ENCODE measurements at regions not wholly inside any gene's neighbourhood (a gene's known extent, or its start where the extent isn't known, plus 50 kb on each side); places are given as distances from the start of the nearest gene placed in this dataset.

- no peak for TF ChIP-seq ZBTB11 (CRISPR knock-in tag; IDR thresholded peaks at IDR 0.05)
- TF ChIP-seq, protein P1, sequence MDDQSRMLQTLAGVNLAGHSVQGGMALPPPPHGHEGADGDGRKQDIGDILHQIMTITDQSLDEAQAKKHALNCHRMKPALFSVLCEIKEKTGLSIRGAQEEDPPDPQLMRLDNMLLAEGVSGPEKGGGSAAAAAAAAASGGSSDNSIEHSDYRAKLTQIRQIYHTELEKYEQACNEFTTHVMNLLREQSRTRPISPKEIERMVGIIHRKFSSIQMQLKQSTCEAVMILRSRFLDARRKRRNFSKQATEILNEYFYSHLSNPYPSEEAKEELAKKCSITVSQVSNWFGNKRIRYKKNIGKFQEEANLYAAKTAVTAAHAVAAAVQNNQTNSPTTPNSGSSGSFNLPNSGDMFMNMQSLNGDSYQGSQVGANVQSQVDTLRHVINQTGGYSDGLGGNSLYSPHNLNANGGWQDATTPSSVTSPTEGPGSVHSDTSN (IDR thresholded peaks at IDR 0.05; ENCODE audit: insufficient replicate concordance, low read depth, low read length), result no peak
Observed at GRCh38 chr1:175881246-175881976, 138.0 kb upstream of the TNR start (continued).

GRCh38 chr1:175878775-175879174, 135.4 kb upstream of the TNR start:
- FAIRE-seq (no peak), ATAC-seq (no peak), DNase-seq (ENCODE audit: low read depth, low spot score) (no peak)
- no peak overlapping the region for H3K9ac ChIP-seq (ENCODE audit: control insufficient read depth, insufficient read depth, low read length)
- H3K4me1 ChIP-seq (ENCODE audit: control insufficient read depth, insufficient read depth, low read length), result no peaks in the 10 kb centered on the region
- H3K36me3 ChIP-seq (ENCODE audit: control insufficient read depth in 2 of 2, insufficient read depth in 2 of 2, low read length in 1 of 2), result no peaks in the 10 kb centered on the region
- no peak overlapping the region for H3K27ac ChIP-seq (ENCODE audit: control insufficient read depth, insufficient read depth)
- no TSS peak for BruUV-seq (replicated peaks)
- H3K9me3 ChIP-seq (replicated peaks; ENCODE audit: control insufficient read depth, insufficient read depth, low read length), result no peaks in the 10 kb centered on the region
- H3K27me3 ChIP-seq (replicated peaks in 1 of 2; ENCODE audit: control insufficient read depth in 2 of 2, insufficient read depth in 2 of 2, low read length in 1 of 2), result no peaks in the 10 kb centered on the region
- RAD21 ChIA-PET (ENCODE audit: unreplicated experiment), result no interaction called here
- 38% methylated on average over 8 of the region's 8 CpGs for WGBS (ENCODE audit: insufficient coverage, insufficient replicate concordance, low lambda C conversion rate, missing lambda C conversion rate)
- in situ Hi-C loops (cut with MboI), result no loop called here
- CTCF ChIA-PET, result interaction anchor here (1.3 kb wide), 1 partner anchor 17 kb away, joined by 3 read pairs; no protein-coding TSS in a partner anchor
- POLR2A ChIA-PET, result no interaction called here
- H2AFZ ChIP-seq (ENCODE audit: control insufficient read depth, low read depth, low read length), result no peak overlapping the region
- H3K4me3 ChIP-seq, result no peak overlapping the region
- no peak overlapping the region for H3K4me2 ChIP-seq (ENCODE audit: control insufficient read depth, insufficient read depth)
- H3K79me2 ChIP-seq (ENCODE audit: control insufficient read depth, insufficient read depth, low read length), result no peaks in the 10 kb centered on the region
- SMC1A ChIA-PET (ENCODE audit: uncharacterized antibody, unreplicated experiment), result no interaction called here
- no peaks in the 10 kb centered on the region for H4K20me1 ChIP-seq (ENCODE audit: control insufficient read depth, insufficient read depth)
- intact Hi-C loops (cut with micrococcal nuclease; ENCODE audit: unreplicated experiment), result no loop called here
- no peak for TF ChIP-seq RELA (IDR thresholded peaks at IDR 0.05; ENCODE audit: borderline replicate concordance, partially characterized antibody)
- TF ChIP-seq, protein P2, sequence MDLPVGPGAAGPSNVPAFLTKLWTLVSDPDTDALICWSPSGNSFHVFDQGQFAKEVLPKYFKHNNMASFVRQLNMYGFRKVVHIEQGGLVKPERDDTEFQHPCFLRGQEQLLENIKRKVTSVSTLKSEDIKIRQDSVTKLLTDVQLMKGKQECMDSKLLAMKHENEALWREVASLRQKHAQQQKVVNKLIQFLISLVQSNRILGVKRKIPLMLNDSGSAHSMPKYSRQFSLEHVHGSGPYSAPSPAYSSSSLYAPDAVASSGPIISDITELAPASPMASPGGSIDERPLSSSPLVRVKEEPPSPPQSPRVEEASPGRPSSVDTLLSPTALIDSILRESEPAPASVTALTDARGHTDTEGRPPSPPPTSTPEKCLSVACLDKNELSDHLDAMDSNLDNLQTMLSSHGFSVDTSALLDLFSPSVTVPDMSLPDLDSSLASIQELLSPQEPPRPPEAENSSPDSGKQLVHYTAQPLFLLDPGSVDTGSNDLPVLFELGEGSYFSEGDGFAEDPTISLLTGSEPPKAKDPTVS (IDR thresholded peaks at IDR 0.05; ENCODE audit: low read depth, low read length), result no peak
- no peak for TF ChIP-seq MYB (IDR thresholded peaks at IDR 0.05; ENCODE audit: borderline replicate concordance, low read depth, low read length)
- no peak for TF ChIP-seq EZH2 (IDR thresholded peaks at IDR 0.05; ENCODE audit: borderline replicate concordance, control insufficient read depth, low read depth, low read length)
- no peak for TF ChIP-seq RUNX3 (IDR thresholded peaks at IDR 0.05; ENCODE audit: low read length)
- TF ChIP-seq IKZF2 (IDR thresholded peaks at IDR 0.05), result no peak
- TF ChIP-seq CHD2 (IDR thresholded peaks at IDR 0.05; ENCODE audit: borderline replicate concordance, low read depth, low read length), result no peak
- TF ChIP-seq, protein P3, sequence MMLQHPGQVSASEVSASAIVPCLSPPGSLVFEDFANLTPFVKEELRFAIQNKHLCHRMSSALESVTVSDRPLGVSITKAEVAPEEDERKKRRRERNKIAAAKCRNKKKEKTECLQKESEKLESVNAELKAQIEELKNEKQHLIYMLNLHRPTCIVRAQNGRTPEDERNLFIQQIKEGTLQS (IDR thresholded peaks at IDR 0.05; ENCODE audit: borderline replicate concordance, extremely low read depth, low read depth, low read length), result no peak
- TF ChIP-seq POLR2AphosphoS5 (IDR thresholded peaks at IDR 0.05; ENCODE audit: low read length), result no peak
- TF ChIP-seq, protein P1 (IDR thresholded peaks at IDR 0.05; ENCODE audit: insufficient replicate concordance, low read depth, low read length), result no peak
- no peak for TF ChIP-seq SUZ12 (IDR thresholded peaks at IDR 0.05; ENCODE audit: unreplicated experiment)
